ENCODE measurements at regions not wholly inside any gene's neighbourhood (a gene's known extent, or its start where the extent isn't known, plus 50 kb on each side); places are given as distances from the start of the nearest gene placed in this dataset.

GRCh38 chr15:61680260-61681037 is 379.8 kb downstream of the VPS13C start:
- DNase-seq, result no peak

GRCh38 chr15:61671736-61672135 is 388.5 kb downstream of the VPS13C start:
- DNase-seq, result no peak

- no peak for DNase-seq
Measured at GRCh38 chr15:61668444-61668843, 391.8 kb downstream of the VPS13C start.

- no peak for DNase-seq
Measured at GRCh38 chr15:61661791-61662190, 398.5 kb downstream of the VPS13C start.

GRCh38 chr15:61660579-61660978 is 399.7 kb downstream of the VPS13C start:
- no peak for DNase-seq

GRCh38 chr15:61659566-61660190 is 400.6 kb downstream of the VPS13C start:
- no peak for DNase-seq

GRCh38 chr15:61657461-61657860 is 402.8 kb downstream of the VPS13C start:
- DNase-seq, result no peak

GRCh38 chr15:61656391-61656790 is 403.9 kb downstream of the VPS13C start:
- no peak for DNase-seq

- no peak for DNase-seq
Measured at GRCh38 chr15:61655881-61656280, 404.4 kb downstream of the VPS13C start.

- DNase-seq, result no peak
Measured at GRCh38 chr15:61654918-61655317, 405.3 kb downstream of the VPS13C start.

GRCh38 chr15:61654002-61654740 is 406.1 kb downstream of the VPS13C start:
- no peak for DNase-seq

GRCh38 chr15:61653110-61653509 is 407.1 kb downstream of the VPS13C start:
- no peak for DNase-seq

GRCh38 chr15:61651267-61651666 is 409.0 kb downstream of the VPS13C start:
- DNase-seq, result no peak

GRCh38 chr15:61649046-61649445 is 411.2 kb downstream of the VPS13C start:
- no peak for DNase-seq

- no peak for DNase-seq
Measured at GRCh38 chr15:61644550-61644949, 415.4 kb upstream of the RORA start.

GRCh38 chr15:61641645-61642044 is 412.5 kb upstream of the RORA start:
- no peak for DNase-seq

GRCh38 chr15:61640756-61641155 is 411.7 kb upstream of the RORA start:
- DNase-seq, result no peak

- DNase-seq, result peak; percentile 95
Measured at GRCh38 chr15:61639491-61639890, 410.4 kb upstream of the RORA start.

GRCh38 chr15:61634837-61635236 is 405.7 kb upstream of the RORA start:
- no peak for DNase-seq

GRCh38 chr15:61633951-61634350 is 404.8 kb upstream of the RORA start:
- no peak for DNase-seq

- DNase-seq, result no peak
Measured at GRCh38 chr15:61629269-61629668, 400.2 kb upstream of the RORA start.

GRCh38 chr15:61624950-61625349 is 395.8 kb upstream of the RORA start:
- no peak for DNase-seq

- DNase-seq, result no peak
Measured at GRCh38 chr15:61623746-61624145, 394.6 kb upstream of the RORA start.

- DNase-seq, result no peak
Measured at GRCh38 chr15:61621865-61622264, 392.8 kb upstream of the RORA start.

All from NCI-H2171 (cell line).